BJ (cell line): ENCODE measurements at regions not wholly inside any gene's neighbourhood (a gene's known extent, or its start where the extent isn't known, plus 50 kb on each side); places are given as distances from the start of the nearest gene placed in this dataset.

Experiments
- CTCF ChIA-PET: fragments of 350-600 bp; formaldehyde crosslinking; extraction: SDS; loops from one replicate; lab custom pipeline; 2021; ENCODE audit warnings: antibody characterized with exemption, inconsistent platforms; lab: Yijun Ruan, JAX
- POLR2A ChIA-PET: fragments of 300-600 bp; sonication (Branson Sonifier 250); formaldehyde crosslinking; extraction: SDS; loops from one replicate; lab custom pipeline; 2021; ENCODE audit warnings: antibody characterized with exemption; lab: Charles Lee
- DNase-seq: peaks from one replicate; pipeline ENCODE4 v3.0.0-alpha.2; 2011; ENCODE audit warnings: low read depth
- H3K27me3 ChIP-seq: 2 replicates; pipeline ENCODE4 v1.6.0; 2011; ENCODE audit warnings: low read length; ENCODE audit not compliant: control insufficient read depth, insufficient read depth
- H3K36me3 ChIP-seq: 2 replicates; pipeline ENCODE4 v1.5.1; 2011; ENCODE audit warnings: low read length; ENCODE audit not compliant: control insufficient read depth, insufficient read depth
- H3K4me3 ChIP-seq: 2 replicates; pipeline ENCODE4 v1.5.1; 2011; ENCODE audit warnings: low read depth, mild to moderate bottlenecking, control low read depth, low read length
- CTCF ChIP-seq: IDR thresholded peaks from 2 replicates; pipeline ENCODE4 v1.5.1; 2011; ENCODE audit warnings: low read depth, mild to moderate bottlenecking, control low read depth, inconsistent platforms, low read length, moderate library complexity; ENCODE audit not compliant: insufficient read depth

DNA sequence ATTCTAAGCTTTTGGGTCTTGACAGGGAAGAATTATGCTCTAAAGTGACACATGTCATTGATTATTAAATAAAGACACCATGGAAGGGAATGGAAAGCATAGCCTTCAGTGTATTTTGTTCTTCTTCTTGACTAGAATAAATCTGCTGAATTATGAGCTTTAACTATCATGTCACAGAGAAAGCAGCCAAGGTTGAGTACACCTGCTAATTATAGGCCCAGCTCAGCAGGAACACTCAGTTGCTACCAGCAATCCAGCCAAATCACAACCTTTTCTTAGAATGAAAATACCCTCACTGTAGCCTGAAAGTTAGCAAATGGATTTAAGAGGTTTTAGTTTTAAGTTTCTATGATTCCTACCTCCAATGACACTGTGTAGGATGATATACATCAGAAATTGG, 225.3 kb upstream of the RHOBTB1 start:
- DNase-seq, result no peak
- TF ChIP-seq CTCF, result no peak
- H3K4me3 ChIP-seq, result no peak overlapping the region
- ChIA-PET POLR2A (no interaction called here), CTCF (interaction anchor here (0.7 kb wide), 1 partner anchor 22 kb away, joined by 4 read pairs; no protein-coding TSS in a partner anchor)
- H3K27me3 ChIP-seq, result no peaks in the 10 kb centered on the region
- H3K36me3 ChIP-seq, result no peaks in the 10 kb centered on the region

DNA sequence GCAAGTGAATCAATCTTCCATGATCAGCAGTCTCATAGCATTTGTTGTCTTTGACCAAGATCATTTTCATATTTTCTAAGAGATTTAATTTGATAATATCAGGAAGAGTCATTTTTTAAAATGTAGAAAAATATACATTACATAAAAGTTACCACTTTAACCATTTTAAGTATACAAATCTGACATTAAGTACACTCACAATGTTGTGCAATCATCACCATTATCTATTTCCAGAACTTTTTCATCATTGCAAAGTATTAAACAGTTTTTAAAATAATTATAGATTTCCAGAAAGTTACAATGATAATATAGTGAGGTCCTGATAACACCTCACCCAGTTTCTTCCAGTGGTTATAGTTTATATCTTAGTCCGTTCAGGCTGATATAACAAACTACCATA, 222.5 kb upstream of the RHOBTB1 start:
- ChIA-PET CTCF (interaction anchor here (1.1 kb wide), 1 partner anchor 25 kb away, joined by 3 read pairs; no protein-coding TSS in a partner anchor), POLR2A (no interaction called here)
- Histone ChIP-seq H3K36me3 (no peaks in the 10 kb centered on the region), H3K4me3 (no peak overlapping the region), H3K27me3 (no peaks in the 10 kb centered on the region)
- no peak for DNase-seq
- no peak for TF ChIP-seq CTCF

GRCh38 chr10:61166065-61166464, 222.1 kb upstream of the RHOBTB1 start:
- ChIA-PET POLR2A (no interaction called here), CTCF (interaction anchor here (1.1 kb wide), 1 partner anchor 25 kb away, joined by 3 read pairs; no protein-coding TSS in a partner anchor)
- Histone ChIP-seq H3K4me3 (no peak overlapping the region), H3K36me3 (no peaks in the 10 kb centered on the region), H3K27me3 (no peaks in the 10 kb centered on the region)
- DNase-seq, result no peak
- TF ChIP-seq CTCF, result no peak

DNA sequence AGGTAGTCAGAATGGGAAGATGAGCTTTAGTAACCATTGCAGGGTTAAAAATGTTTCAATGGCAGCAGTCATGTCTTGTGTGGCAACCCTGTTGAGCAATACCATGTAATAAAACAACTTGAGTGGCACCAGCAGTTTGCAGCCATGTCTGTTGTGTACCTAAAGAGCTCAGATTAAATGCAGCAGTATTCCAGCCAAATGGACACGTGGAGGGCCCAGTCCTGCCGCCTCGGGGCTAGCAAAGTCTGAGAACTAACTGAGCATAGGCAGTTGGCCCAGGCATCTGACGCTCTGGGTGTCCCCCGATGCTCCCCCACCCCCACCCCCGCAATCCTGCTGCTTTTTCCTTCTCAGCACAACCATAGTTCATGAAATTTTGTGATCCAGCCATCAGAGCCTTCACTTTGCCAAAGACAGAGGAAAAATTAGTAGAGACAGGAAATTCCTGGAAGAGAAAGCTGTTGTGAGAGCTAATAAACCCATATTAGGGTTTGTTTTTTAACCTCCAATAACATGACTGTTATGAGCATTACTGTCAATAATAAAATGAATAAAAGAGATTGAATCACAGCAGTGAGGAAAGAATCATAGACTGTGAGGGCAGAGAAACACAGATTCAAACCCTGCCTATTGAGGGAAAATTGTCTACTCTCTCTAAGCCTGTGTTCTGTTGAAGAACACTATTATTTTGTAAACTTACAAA, 220.6 kb upstream of the RHOBTB1 start:
- POLR2A ChIA-PET, result no interaction called here
- Histone ChIP-seq H3K36me3 (no peaks in the 10 kb centered on the region), H3K27me3 (no peaks in the 10 kb centered on the region), H3K4me3 (no peak overlapping the region)
- DNase-seq, result no peak
- CTCF ChIA-PET, result interaction anchor here (0.9 kb wide), 1 partner anchor 23 kb away, joined by 3 read pairs; no protein-coding TSS in a partner anchor
- no peak for TF ChIP-seq CTCF

GRCh38 chr10:61163403-61163802, 219.4 kb upstream of the RHOBTB1 start:
- H3K36me3 ChIP-seq, result no peaks in the 10 kb centered on the region
- H3K4me3 ChIP-seq, result no peak overlapping the region
- ChIA-PET CTCF (no interaction called here), POLR2A (no interaction called here)
- no peaks in the 10 kb centered on the region for H3K27me3 ChIP-seq
- no peak for TF ChIP-seq CTCF
- no peak for DNase-seq
